HFF-Myc (cell line): ENCODE measurements at regions not wholly inside any gene's neighbourhood (a gene's known extent, or its start where the extent isn't known, plus 50 kb on each side); places are given as distances from the start of the nearest gene placed in this dataset.

Experiments
- DNase-seq: peaks from one replicate; pipeline ENCODE4 v3.0.0-alpha.2; 2011; ENCODE audit warnings: low read depth; ENCODE audit errors: extremely low read depth
- H3K4me3 ChIP-seq: replicated peaks from 2 replicates; pipeline ENCODE4 v1.5.1; 2011; ENCODE audit warnings: low read depth, mild to moderate bottlenecking, control low read depth, low read length
- TF ChIP-seq, protein P1 (sequence below): IDR thresholded peaks from 2 replicates; pipeline ENCODE4 v1.5.1; 2012; ENCODE audit warnings: mild to moderate bottlenecking, low read depth, low read length, control low read depth; ENCODE audit errors: missing control alignments

DNA sequence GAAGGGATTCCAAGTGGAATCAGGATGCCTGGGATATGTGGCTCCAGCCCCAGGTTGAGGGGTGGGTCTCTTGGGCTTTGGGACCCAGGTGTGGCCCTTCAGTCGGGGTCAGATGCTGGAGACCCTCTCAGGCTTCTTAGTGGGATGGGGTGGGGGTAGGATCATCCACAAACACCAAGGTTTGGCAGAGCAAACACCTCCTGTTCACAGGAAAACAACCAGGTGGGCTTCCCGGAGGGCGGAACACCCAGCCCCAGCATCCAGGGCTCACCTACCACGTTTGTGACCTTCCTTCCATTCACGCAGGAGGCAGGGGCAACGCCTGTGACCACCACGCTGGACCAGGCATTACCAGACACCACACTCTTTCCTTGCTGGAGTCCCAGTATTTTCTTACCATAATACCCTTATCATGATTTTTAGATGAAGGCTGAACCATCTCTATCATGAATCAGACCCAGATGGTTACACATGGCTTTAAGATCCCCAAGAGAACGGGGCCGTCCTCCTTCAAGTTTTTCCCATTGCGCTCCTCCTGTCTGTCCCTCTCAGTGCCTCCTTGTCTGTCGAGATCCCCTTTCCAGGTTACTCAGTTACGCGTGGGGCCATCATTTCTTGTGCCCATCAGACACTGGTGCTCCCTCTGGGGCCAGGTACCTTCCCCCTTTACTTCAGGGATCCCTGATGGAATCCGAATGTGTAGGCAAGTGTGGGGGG is 428.2 kb downstream of the NPHP4 start:
- TF ChIP-seq, protein P1, sequence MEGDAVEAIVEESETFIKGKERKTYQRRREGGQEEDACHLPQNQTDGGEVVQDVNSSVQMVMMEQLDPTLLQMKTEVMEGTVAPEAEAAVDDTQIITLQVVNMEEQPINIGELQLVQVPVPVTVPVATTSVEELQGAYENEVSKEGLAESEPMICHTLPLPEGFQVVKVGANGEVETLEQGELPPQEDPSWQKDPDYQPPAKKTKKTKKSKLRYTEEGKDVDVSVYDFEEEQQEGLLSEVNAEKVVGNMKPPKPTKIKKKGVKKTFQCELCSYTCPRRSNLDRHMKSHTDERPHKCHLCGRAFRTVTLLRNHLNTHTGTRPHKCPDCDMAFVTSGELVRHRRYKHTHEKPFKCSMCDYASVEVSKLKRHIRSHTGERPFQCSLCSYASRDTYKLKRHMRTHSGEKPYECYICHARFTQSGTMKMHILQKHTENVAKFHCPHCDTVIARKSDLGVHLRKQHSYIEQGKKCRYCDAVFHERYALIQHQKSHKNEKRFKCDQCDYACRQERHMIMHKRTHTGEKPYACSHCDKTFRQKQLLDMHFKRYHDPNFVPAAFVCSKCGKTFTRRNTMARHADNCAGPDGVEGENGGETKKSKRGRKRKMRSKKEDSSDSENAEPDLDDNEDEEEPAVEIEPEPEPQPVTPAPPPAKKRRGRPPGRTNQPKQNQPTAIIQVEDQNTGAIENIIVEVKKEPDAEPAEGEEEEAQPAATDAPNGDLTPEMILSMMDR: no peak
- no peak overlapping the region for H3K4me3 ChIP-seq
- DNase-seq: no peak

DNA sequence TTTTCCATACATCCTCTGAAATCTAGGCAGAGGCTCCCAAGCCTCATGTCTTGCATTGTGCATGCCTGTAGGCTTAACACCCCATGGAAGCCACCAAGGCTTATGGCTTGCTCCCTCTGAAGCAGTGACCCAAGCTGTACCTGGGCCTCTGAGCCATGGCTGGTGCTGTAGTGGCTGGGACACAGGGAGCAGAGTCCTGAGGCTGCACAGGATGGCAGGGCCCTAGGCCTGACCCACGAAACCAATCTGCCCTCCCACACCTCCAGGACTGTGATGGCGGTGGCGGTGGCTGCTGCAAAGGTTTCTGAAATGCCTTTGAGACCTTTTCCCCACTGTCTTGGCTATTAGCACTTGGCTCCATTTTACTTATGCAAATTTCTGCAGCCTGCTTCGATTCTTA is 429.5 kb downstream of the NPHP4 start:
- TF ChIP-seq, protein P1: no peak
- DNase-seq: no peak
- H3K4me3 ChIP-seq: no peak overlapping the region

DNA sequence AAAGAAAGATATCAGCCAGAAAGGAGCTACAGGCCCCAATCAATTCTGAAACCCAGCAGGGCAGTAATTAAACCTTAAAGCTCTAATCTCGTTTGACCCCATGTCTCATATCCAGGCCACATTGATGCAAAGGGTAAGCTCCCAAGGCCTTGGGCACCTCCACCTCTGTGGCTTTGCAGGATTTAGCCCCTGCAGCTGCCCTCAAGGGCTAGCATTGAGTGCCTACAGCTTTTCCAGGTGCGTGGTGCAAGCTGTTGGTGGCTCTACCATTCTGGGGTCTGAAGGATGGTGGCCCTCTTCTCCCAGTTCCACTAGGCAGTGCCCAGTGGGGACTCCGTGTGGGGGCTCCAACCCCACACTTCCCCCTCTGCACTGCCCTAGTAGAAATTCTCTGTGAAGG is 429.9 kb downstream of the NPHP4 start:
- H3K4me3 ChIP-seq: no peak overlapping the region
- TF ChIP-seq, protein P1: no peak
- no peak for DNase-seq

DNA sequence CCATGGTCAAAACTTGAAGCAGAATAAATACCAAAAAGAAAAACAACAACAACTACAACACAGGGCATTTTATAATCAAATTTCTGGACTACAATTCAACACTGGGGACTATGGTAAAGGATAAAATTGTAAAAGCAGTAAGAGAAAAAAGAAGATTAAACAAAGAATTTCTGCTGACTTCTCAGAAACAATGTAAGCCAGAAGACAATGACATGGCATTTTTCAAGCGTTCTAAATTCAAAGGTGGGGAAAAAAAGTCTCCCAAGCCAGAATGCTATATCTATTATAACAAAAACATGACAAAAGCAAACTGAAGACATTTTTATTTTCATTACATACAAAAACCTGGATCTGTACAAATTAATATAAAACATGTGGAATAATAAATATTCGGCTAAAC is 433.1 kb downstream of the NPHP4 start:
- TF ChIP-seq, protein P1: no peak

DNA sequence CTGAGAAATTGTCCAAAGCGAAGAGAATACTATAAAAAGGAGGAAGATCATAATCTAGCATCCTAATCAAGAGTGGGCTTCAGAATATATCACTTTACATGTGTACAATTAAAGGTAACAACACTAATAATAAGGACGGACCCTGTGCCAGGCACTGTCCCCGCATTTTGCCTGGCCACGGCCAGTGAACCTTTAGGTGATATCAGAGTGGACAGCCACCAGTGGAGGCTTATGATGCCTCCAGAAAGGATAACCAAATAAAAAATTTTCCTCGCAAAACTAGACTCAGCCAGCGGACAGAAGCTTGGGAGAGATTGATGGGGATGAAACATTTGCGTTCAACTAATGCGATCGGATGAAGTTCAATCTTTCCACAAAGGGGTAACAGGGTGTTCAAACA is 436.4 kb downstream of the NPHP4 start:
- H3K4me3 ChIP-seq: no peak overlapping the region
- DNase-seq: no peak
- TF ChIP-seq, protein P1: no peak

More for the DNA sequence above, 433.1 kb downstream of the NPHP4 start:
- no peak for DNase-seq
- H3K4me3 ChIP-seq: no peak overlapping the region

DNA sequence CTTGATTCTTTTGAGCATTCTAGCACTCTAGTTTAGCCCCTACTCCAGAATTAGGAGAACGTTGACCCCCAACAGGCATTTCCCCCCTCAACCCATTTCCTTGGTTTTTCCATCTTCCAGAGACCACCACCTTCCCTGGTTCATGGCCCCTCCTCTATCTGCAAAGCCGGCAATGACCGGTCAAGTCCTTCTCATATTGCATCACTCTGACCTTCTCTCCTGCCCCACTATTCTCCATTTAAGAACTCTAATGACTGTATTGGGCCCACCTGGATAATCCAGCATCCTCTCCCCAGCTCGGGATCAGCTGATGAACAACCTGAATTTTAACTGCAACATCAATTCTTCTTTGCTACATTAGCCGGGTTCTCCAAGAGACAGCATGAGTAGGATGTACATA is 437.4 kb downstream of the NPHP4 start:
- H3K4me3 ChIP-seq: no peak overlapping the region
- DNase-seq: no peak
- TF ChIP-seq, protein P1: no peak

DNA sequence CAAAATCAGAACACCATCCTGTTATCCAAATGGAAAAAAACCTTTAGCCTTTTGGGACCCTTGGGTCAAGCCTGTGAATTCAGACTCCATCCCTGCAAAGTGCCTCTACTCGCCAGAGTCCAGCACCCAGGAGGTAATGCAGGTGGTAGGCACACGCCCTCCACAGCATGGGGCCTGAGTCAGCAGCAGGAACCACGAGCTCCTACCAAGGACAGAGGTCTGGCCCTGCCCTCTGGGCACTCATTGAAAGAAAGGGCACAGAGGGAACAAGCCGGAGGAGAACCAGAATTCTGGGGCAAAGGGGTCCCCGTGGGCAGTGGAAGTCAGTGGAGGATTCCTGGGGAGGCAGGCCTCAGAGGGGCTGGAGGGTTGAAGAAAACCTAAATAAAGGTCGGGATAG is 438.1 kb downstream of the NPHP4 start:
- no peak overlapping the region for H3K4me3 ChIP-seq
- TF ChIP-seq, protein P1: no peak

More for the DNA sequence above, 438.1 kb downstream of the NPHP4 start:
- no peak for DNase-seq
